Trophoblast cell (in vitro differentiated cells and primary cell): ENCODE measurements at regions not wholly inside any gene's neighbourhood (a gene's known extent, or its start where the extent isn't known, plus 50 kb on each side); places are given as distances from the start of the nearest gene placed in this dataset.
"Not testable (repeated sequence)": the region's sequence is repeated elsewhere in the genome, so short reads cannot be mapped to it uniquely, and the experiment has no call there.

Experiments
- DNase-seq, 2 donors: peaks; one replicate each; pipeline ENCODE4 v3.0.0-alpha.2; 2016
- H2AFZ ChIP-seq: 2 replicates; pipeline ENCODE4 v1.6.1; 2013; ENCODE audit warnings: low read length, moderate library complexity, mild to moderate bottlenecking; ENCODE audit not compliant: insufficient read depth, poor library complexity
- H2AK5ac ChIP-seq: 2 replicates; pipeline ENCODE4 v1.6.1; 2013; ENCODE audit warnings: mild to moderate bottlenecking, low read length
- H2BK120ac ChIP-seq: 2 replicates; pipeline ENCODE4 v1.6.1; 2013; ENCODE audit warnings: low read length, mild to moderate bottlenecking, moderate library complexity; ENCODE audit not compliant: insufficient read depth, poor library complexity
- H2BK12ac ChIP-seq: 2 replicates; pipeline ENCODE4 v1.6.1; 2013; ENCODE audit warnings: mild to moderate bottlenecking, low read length, moderate library complexity
- H2BK5ac ChIP-seq: 2 replicates; pipeline ENCODE4 v1.6.1; 2013; ENCODE audit warnings: low read length, low read depth, moderate library complexity, mild to moderate bottlenecking; ENCODE audit not compliant: poor library complexity
- H3K14ac ChIP-seq: 2 replicates; pipeline ENCODE4 v1.6.1; 2013; ENCODE audit warnings: mild to moderate bottlenecking, low read length
- H3K18ac ChIP-seq: 2 replicates; pipeline ENCODE4 v1.6.1; 2013; ENCODE audit warnings: mild to moderate bottlenecking, low read length
- H3K23ac ChIP-seq: 2 replicates; pipeline ENCODE4 v1.6.1; 2013; ENCODE audit warnings: low read length
- H3K27ac ChIP-seq: 2 replicates; pipeline ENCODE4 v1.5.1; 2013; ENCODE audit warnings: low read depth, mild to moderate bottlenecking, inconsistent platforms, low read length, moderate library complexity
- H3K27me3 ChIP-seq: 2 replicates; pipeline ENCODE4 v1.6.1; 2013; ENCODE audit warnings: inconsistent platforms, mild to moderate bottlenecking, low read length, moderate library complexity; ENCODE audit not compliant: insufficient read depth
- H3K36me3 ChIP-seq, 2 experiments: 1 replicate in 1 of 2; 2 replicates in 1 of 2; pipeline ENCODE4 v1.6.1; 2013; ENCODE audit warnings: low read length in 2 of 2, mild to moderate bottlenecking in 2 of 2, moderate library complexity in 1 of 2; ENCODE audit not compliant: insufficient read depth in 2 of 2, control insufficient read depth in 1 of 2
- H3K4ac ChIP-seq: 2 replicates; pipeline ENCODE4 v1.6.1; 2013; ENCODE audit warnings: low read depth, mild to moderate bottlenecking, low read length, moderate library complexity
- H3K4me1 ChIP-seq, 2 experiments: 1 replicate in 1 of 2; 2 replicates in 1 of 2; pipeline ENCODE4 v1.6.1; 2013; ENCODE audit warnings: low read length in 2 of 2, mild to moderate bottlenecking in 2 of 2, moderate library complexity in 1 of 2; ENCODE audit not compliant: insufficient read depth in 2 of 2, control insufficient read depth in 1 of 2
- H3K4me2 ChIP-seq: 2 replicates; pipeline ENCODE4 v1.6.1; 2013; ENCODE audit warnings: inconsistent platforms, mild to moderate bottlenecking, low read length, moderate library complexity
- H3K4me3 ChIP-seq: 2 replicates; pipeline ENCODE4 v1.5.1; 2013; ENCODE audit warnings: mild to moderate bottlenecking, low read depth, low read length, inconsistent platforms
- H3K79me1 ChIP-seq: one replicate; pipeline ENCODE4 v1.6.1; 2013; ENCODE audit warnings: low read length
- H3K79me2 ChIP-seq: 2 replicates; pipeline ENCODE4 v1.6.1; 2013; ENCODE audit warnings: low read length, mild to moderate bottlenecking; ENCODE audit not compliant: control insufficient read depth, insufficient read depth, poor library complexity
- H3K9ac ChIP-seq: 2 replicates; pipeline ENCODE4 v1.6.1; 2013; ENCODE audit warnings: mild to moderate bottlenecking, low read length
- H3K9me3 ChIP-seq: 2 replicates; pipeline ENCODE4 v1.6.1; 2013; ENCODE audit warnings: low read depth, mild to moderate bottlenecking, control low read depth, inconsistent platforms, low read length; ENCODE audit not compliant: insufficient read depth
- H4K12ac ChIP-seq: 2 replicates; pipeline ENCODE4 v1.6.1; 2013; ENCODE audit warnings: low read depth, mild to moderate bottlenecking, low read length, moderate library complexity
- H4K8ac ChIP-seq: 2 replicates; pipeline ENCODE4 v1.6.1; 2013; ENCODE audit warnings: low read depth, mild to moderate bottlenecking, low read length, moderate library complexity
- H4K91ac ChIP-seq: one replicate; pipeline ENCODE4 v1.6.1; 2013; ENCODE audit warnings: low read depth, mild to moderate bottlenecking, low read length, moderate library complexity
- WGBS: extraction: QIAGEN DNeasy Blood & Tissue Kit; methylation state at CpG from one replicate; pipeline ENCODE4 v1.1.7; 2013; ENCODE audit warnings: missing lambda C conversion rate; ENCODE audit not compliant: insufficient read length, insufficient coverage; ENCODE audit errors: extremely low coverage; 5-methylcytosine and 5-hydroxymethylcytosine counted together

GRCh38 chr15:84128706-84129105, 106.9 kb upstream of the GOLGA6L4 start:
- H2BK12ac ChIP-seq, H2AK5ac ChIP-seq, H3K4me3 ChIP-seq, H4K12ac ChIP-seq, H4K91ac ChIP-seq, H3K36me3 ChIP-seq, H4K8ac ChIP-seq, H3K18ac ChIP-seq, H3K23ac ChIP-seq, H2BK120ac ChIP-seq, H3K9ac ChIP-seq, H3K4me2 ChIP-seq, H3K27ac ChIP-seq, H3K79me1 ChIP-seq, H3K4ac ChIP-seq, H2BK5ac ChIP-seq, H2AFZ ChIP-seq, H3K27me3 ChIP-seq, H3K4me1 ChIP-seq, H3K79me2 ChIP-seq, H3K9me3 ChIP-seq, H3K14ac ChIP-seq: not testable (repeated sequence)
- no CpG with 5 or more reads among the region's 2 CpGs for WGBS
- peak; percentile 10 to 55 for DNase-seq

GRCh38 chr15:84130098-84130831, 105.3 kb upstream of the GOLGA6L4 start:
- H3K79me2 ChIP-seq, H2BK120ac ChIP-seq, H3K4me3 ChIP-seq, H2AFZ ChIP-seq, H2BK5ac ChIP-seq, H3K36me3 ChIP-seq, H3K18ac ChIP-seq, H3K23ac ChIP-seq, H3K27me3 ChIP-seq, H3K79me1 ChIP-seq, H3K4me2 ChIP-seq, H3K9me3 ChIP-seq, H3K14ac ChIP-seq, H4K91ac ChIP-seq, H3K9ac ChIP-seq, H4K8ac ChIP-seq, H2BK12ac ChIP-seq, H4K12ac ChIP-seq, H3K4ac ChIP-seq, H3K27ac ChIP-seq, DNase-seq, H2AK5ac ChIP-seq, H3K4me1 ChIP-seq: not testable (repeated sequence)
- no CpG with 5 or more reads among the region's 9 CpGs for WGBS

- no CpG with 5 or more reads among the region's 3 CpGs for WGBS
- not testable (repeated sequence) for H2AK5ac ChIP-seq
Measured at GRCh38 chr15:84135931-84136456, 99.6 kb upstream of the GOLGA6L4 start.

GRCh38 chr15:84142888-84143337, 92.7 kb upstream of the GOLGA6L4 start:
- H3K18ac ChIP-seq, result no peak overlapping the region
- no peak overlapping the region for H3K9ac ChIP-seq
- peak overlapping the region; percentile 27 for H4K8ac ChIP-seq
- no peaks in the 10 kb centered on the region for H3K36me3 ChIP-seq
- H2BK12ac ChIP-seq, result no peak overlapping the region
- no peak overlapping the region for H3K4me3 ChIP-seq
- H3K23ac ChIP-seq, result no peak overlapping the region
- H2BK120ac ChIP-seq, result no peak overlapping the region
- peak overlapping the region; percentile 61 for H2AFZ ChIP-seq
- no peaks in the 10 kb centered on the region for H3K9me3 ChIP-seq
- no peaks in the 10 kb centered on the region for H3K79me2 ChIP-seq
- H3K27ac ChIP-seq, result no peak overlapping the region
- no peak overlapping the region for H4K91ac ChIP-seq
- H3K27me3 ChIP-seq, result no peaks in the 10 kb centered on the region
- H3K4me1 ChIP-seq, result no peaks in the 10 kb centered on the region
- no peak overlapping the region for H3K14ac ChIP-seq
- DNase-seq, result peak; percentile 77 to 92
- WGBS, result no CpG with 5 or more reads among the region's 7 CpGs
- no peak overlapping the region for H3K4ac ChIP-seq
- no peak overlapping the region for H2AK5ac ChIP-seq
- H3K4me2 ChIP-seq, result peak overlapping the region; percentile 54
- H2BK5ac ChIP-seq, result no peak overlapping the region
- H4K12ac ChIP-seq, result no peak overlapping the region
- H3K79me1 ChIP-seq, result no peaks in the 10 kb centered on the region

More at GRCh38 chr15:84135931-84136456, 99.6 kb upstream of the GOLGA6L4 start:
- not testable (repeated sequence) for H4K91ac ChIP-seq, H3K9me3 ChIP-seq, H3K79me1 ChIP-seq, H2AFZ ChIP-seq, H4K12ac ChIP-seq, H3K4me2 ChIP-seq, H3K4ac ChIP-seq, H3K4me3 ChIP-seq, H2BK12ac ChIP-seq, H2BK5ac ChIP-seq, H3K18ac ChIP-seq, H3K9ac ChIP-seq, H3K4me1 ChIP-seq, H3K27me3 ChIP-seq, H4K8ac ChIP-seq, H2BK120ac ChIP-seq, H3K79me2 ChIP-seq, H3K27ac ChIP-seq, H3K36me3 ChIP-seq, H3K14ac ChIP-seq, DNase-seq, H3K23ac ChIP-seq
